SW480 (cell line): ENCODE measurements at regions not wholly inside any gene's neighbourhood (a gene's known extent, or its start where the extent isn't known, plus 50 kb on each side); places are given as distances from the start of the nearest gene placed in this dataset.
"Not testable (repeated sequence)": the region's sequence is repeated elsewhere in the genome, so short reads cannot be mapped to it uniquely, and the experiment has no call there.

Source experiments
- DNase-seq: peaks from one replicate; pipeline ENCODE4 v3.0.0-alpha.2; 2016; ENCODE audit warnings: low spot score

GRCh38 chrX:79026742-79027141 is 81.6 kb downstream of the P2RY10 start:
- not testable (repeated sequence) for DNase-seq

DNA sequence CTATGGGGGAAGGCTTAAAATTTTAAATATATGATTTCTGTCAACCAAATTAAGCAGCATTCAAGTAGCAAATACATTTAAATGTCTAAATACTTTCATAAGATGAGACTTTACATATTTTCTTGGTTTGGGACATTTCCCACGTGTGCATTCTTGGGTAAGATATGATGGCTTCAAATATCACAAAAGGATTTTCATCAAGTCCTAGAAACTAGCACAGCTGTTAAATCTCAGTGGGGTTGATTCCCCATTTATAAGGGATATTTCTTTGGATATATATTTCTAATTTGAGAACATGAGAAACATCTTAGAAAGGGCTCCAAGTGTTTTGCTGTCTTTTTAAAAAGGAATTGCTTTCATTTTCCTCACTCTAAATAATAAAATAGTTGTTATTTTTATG is 90.2 kb downstream of the P2RY10 start:
- no peak for DNase-seq

- no peak for DNase-seq
Measured at GRCh38 chrX:79036157-79036880, 91.1 kb downstream of the P2RY10 start.

- no peak for DNase-seq
Measured at GRCh38 chrX:79065696-79066095, 78.8 kb upstream of the GPR174 start.

DNA sequence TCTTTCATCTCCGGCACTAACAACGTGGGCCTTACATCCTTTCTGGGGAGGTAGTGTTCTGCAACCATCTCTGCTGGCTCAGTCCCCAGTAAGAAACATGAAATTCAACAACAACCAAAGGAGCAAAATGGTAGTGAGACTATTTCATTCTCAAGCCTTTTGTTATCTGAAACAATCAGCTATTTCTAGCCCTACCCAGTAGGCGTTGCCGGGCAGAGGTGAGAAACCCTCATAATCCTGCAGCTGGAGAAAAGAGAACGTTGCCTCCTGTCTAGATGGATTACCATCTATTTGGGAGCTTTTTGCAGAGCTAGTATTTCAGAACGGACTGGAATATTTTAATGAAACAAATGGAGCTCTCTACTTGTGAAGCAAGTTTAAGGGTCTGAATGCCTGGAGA is 66.4 kb upstream of the GPR174 start:
- no peak for DNase-seq

DNA sequence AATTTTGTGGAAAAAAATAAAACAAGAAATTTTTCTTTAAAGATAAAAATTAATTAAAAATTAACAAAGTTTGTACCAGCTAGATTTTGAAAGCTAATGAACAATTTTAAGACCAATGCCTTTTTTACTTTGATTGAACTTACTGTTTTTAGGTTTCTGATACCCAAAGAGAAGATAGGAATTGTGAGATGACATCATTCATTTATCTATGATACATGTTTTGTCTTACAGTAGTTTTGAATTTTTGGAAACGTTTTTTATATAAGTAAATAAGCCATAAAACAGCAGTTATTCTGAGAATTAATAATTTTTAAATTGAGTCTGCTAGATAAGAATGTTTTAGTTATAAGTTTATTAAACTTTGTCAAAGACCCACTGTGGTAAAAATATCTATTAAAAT is 65.0 kb upstream of the GPR174 start:
- no peak for DNase-seq

DNA sequence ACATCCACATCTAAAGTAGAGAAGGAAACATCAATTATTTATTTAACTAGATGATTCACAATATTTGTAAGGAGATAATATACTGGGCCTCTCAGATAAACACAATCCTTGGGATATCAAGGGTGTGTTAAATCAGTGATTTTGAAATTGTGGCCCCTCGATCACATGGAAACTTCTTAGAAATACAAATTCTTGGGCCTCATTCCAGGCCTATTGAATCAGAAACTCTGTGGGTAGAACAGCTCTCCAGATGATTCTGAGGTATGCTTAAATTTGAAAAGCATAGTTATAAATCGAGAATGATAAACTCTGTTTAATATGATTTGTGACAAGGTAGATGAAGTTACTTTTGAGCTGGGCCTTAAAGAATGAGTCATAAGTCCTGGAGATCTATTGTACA is 64.3 kb upstream of the GPR174 start:
- no peak for DNase-seq

GRCh38 chrX:79081895-79082512 is 62.5 kb upstream of the GPR174 start:
- DNase-seq: peak; percentile 32

GRCh38 chrX:79082899-79083298 is 61.6 kb upstream of the GPR174 start:
- DNase-seq: no peak

DNA sequence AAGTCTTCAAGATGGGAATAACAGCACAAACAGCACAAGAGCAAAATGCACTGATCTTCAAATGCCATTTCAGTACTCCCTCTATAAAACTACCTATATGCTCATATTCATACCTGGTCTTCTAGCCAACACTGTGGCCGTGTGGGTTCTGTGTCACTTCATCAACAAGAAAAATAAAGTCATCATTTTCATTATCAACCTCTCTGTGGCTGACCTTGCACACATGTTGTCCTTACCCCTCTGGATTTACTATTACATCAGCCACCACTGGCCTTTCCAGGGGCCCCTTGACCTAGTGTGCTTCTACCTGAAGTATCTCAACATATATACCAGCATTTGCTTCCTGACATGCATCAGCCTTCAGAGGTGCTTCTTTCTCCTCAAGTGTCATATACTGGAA is 59.6 kb upstream of the GPR174 start:
- no peak for DNase-seq

- DNase-seq: no peak
Measured at GRCh38 chrX:79089896-79090584, 54.4 kb upstream of the GPR174 start.

DNA sequence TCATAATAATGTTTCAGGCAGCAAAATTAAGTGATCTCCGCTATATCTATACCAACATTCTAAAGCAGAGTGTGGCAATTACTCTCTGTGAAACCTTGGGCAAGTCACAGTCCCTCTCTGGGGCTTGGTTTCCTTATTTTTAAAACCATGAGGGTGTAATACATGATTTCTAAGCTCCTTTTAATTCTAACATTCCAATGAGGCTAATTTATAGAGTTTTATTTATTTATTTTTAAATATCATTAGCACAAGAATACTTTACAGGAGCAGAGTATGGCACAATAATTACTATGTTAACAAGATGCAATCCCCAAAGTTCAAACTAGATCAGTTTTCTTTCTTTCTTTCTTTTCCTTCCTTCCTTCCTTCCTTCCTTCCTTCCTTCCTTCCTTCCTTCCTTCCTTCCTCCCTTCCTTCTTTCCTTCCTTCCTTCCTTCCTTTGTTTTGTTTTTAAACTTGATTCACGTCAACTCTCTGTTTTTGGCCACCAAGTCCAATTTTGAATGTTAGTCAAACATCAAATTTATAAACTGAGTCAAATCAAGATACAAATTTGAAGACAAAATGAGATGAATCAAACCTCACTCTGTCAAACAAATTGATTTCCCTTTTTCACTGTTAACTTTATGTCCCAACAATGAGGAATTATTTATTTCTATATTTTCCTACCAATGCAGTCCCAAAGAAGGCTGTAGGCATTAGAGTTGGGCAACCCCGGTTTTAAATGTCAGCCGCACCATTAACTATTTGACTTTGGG is 50.2 kb upstream of the GPR174 start:
- DNase-seq: no peak
